Effector memory CD4-positive, alpha-beta T cell (primary cell): ENCODE measurements at regions not wholly inside any gene's neighbourhood (a gene's known extent, or its start where the extent isn't known, plus 50 kb on each side); places are given as distances from the start of the nearest gene placed in this dataset.

ENCODE experiments used
- DNase-seq, 3 donors: peaks; one replicate each; pipeline ENCODE4 v3.0.0-alpha.2; 2020
- H3K27ac ChIP-seq: 2 replicates; pipeline ENCODE4 v1.7.0; 2013; ENCODE audit warnings: mild to moderate bottlenecking, low read length, moderate library complexity; ENCODE audit not compliant: insufficient read depth, poor library complexity, severe bottlenecking
- H3K27me3 ChIP-seq: replicated peaks from 2 replicates; pipeline ENCODE4 v1.7.0; 2013; ENCODE audit warnings: mild to moderate bottlenecking, low read length; ENCODE audit not compliant: insufficient read depth, control insufficient read depth, poor library complexity, severe bottlenecking
- H3K36me3 ChIP-seq: 2 replicates; pipeline ENCODE4 v1.7.0; 2013; ENCODE audit warnings: mild to moderate bottlenecking, low read length, moderate library complexity; ENCODE audit not compliant: control insufficient read depth, insufficient read depth
- H3K4me1 ChIP-seq: 2 replicates; pipeline ENCODE4 v1.7.0; 2013; ENCODE audit warnings: low read length, mild to moderate bottlenecking; ENCODE audit not compliant: control insufficient read depth, insufficient read depth, poor library complexity, severe bottlenecking
- H3K4me3 ChIP-seq: 2 replicates; pipeline ENCODE4 v1.7.0; 2013; ENCODE audit warnings: low read length, low read depth, mild to moderate bottlenecking; ENCODE audit not compliant: insufficient read depth, poor library complexity, severe bottlenecking
- H3K9me3 ChIP-seq: 2 replicates; pipeline ENCODE4 v1.7.0; 2013; ENCODE audit warnings: mild to moderate bottlenecking, low read length, moderate library complexity; ENCODE audit not compliant: control insufficient read depth

- DNase-seq, result no peak
- no peak overlapping the region for H3K4me3 ChIP-seq
- H3K9me3 ChIP-seq, result no peaks in the 10 kb centered on the region
- no peaks in the 10 kb centered on the region for H3K4me1 ChIP-seq
- no peaks in the 10 kb centered on the region for H3K27me3 ChIP-seq
- H3K27ac ChIP-seq, result no peak overlapping the region
- H3K36me3 ChIP-seq, result no peaks in the 10 kb centered on the region
Observed at GRCh38 chr2:120926463-120927264, 191.0 kb downstream of the GLI2 start.

DNA sequence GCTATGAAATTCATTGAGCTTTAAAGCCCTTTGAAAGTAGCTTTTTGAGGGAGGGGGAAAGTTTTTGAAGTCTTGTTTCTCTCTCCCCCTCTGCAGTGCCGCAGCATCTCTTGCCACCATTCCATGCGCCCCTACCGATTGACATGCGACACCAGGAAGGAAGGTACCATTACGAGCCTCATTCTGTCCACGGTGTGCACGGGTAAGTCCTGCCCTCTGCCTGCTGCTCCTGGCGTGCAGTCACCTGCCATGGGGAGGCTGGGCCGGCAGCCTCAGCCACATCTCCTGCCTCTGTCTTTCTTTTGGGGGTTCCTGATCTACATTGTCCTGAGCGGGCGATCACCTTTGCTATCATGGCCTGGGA lies 191.6 kb downstream of the GLI2 start:
- no peaks in the 10 kb centered on the region for H3K36me3 ChIP-seq
- DNase-seq, result no peak
- no peaks in the 10 kb centered on the region for H3K27me3 ChIP-seq
- H3K4me3 ChIP-seq, result no peak overlapping the region
- no peaks in the 10 kb centered on the region for H3K4me1 ChIP-seq
- H3K27ac ChIP-seq, result no peak overlapping the region
- H3K9me3 ChIP-seq, result no peaks in the 10 kb centered on the region

GRCh38 chr2:120929829-120930228 lies 194.2 kb downstream of the GLI2 start:
- no peaks in the 10 kb centered on the region for H3K4me1 ChIP-seq
- H3K27ac ChIP-seq, result no peak overlapping the region
- H3K4me3 ChIP-seq, result no peak overlapping the region
- no peaks in the 10 kb centered on the region for H3K27me3 ChIP-seq
- no peaks in the 10 kb centered on the region for H3K9me3 ChIP-seq
- no peaks in the 10 kb centered on the region for H3K36me3 ChIP-seq
- DNase-seq, result no peak

GRCh38 chr2:120930236-120930635 lies 194.6 kb downstream of the GLI2 start:
- no peaks in the 10 kb centered on the region for H3K36me3 ChIP-seq
- DNase-seq, result no peak
- no peak overlapping the region for H3K4me3 ChIP-seq
- no peaks in the 10 kb centered on the region for H3K4me1 ChIP-seq
- H3K27me3 ChIP-seq, result no peaks in the 10 kb centered on the region
- H3K27ac ChIP-seq, result no peak overlapping the region
- no peaks in the 10 kb centered on the region for H3K9me3 ChIP-seq

GRCh38 chr2:120930864-120931263 lies 195.2 kb downstream of the GLI2 start:
- H3K4me1 ChIP-seq, result no peaks in the 10 kb centered on the region

GRCh38 chr2:120932472-120932871 lies 196.8 kb downstream of the GLI2 start:
- no peak for DNase-seq
- H3K4me1 ChIP-seq, result no peaks in the 10 kb centered on the region
- H3K9me3 ChIP-seq, result no peaks in the 10 kb centered on the region
- no peaks in the 10 kb centered on the region for H3K27me3 ChIP-seq
- no peaks in the 10 kb centered on the region for H3K36me3 ChIP-seq
- no peak overlapping the region for H3K27ac ChIP-seq
- H3K4me3 ChIP-seq, result no peak overlapping the region

More at GRCh38 chr2:120930864-120931263, 195.2 kb downstream of the GLI2 start:
- Histone ChIP-seq H3K9me3 (no peaks in the 10 kb centered on the region), H3K27me3 (no peaks in the 10 kb centered on the region), H3K27ac (no peak overlapping the region), H3K4me3 (no peak overlapping the region), H3K36me3 (no peaks in the 10 kb centered on the region)
- no peak for DNase-seq

GRCh38 chr2:120932881-120933280 lies 197.2 kb downstream of the GLI2 start:
- Histone ChIP-seq H3K9me3 (no peaks in the 10 kb centered on the region), H3K4me1 (no peaks in the 10 kb centered on the region), H3K27me3 (no peaks in the 10 kb centered on the region), H3K27ac (no peak overlapping the region), H3K4me3 (no peak overlapping the region), H3K36me3 (no peaks in the 10 kb centered on the region)
- no peak for DNase-seq

GRCh38 chr2:120933693-120934573 lies 198.3 kb downstream of the GLI2 start:
- DNase-seq, result no peak
- H3K27ac ChIP-seq, result no peak overlapping the region

DNA sequence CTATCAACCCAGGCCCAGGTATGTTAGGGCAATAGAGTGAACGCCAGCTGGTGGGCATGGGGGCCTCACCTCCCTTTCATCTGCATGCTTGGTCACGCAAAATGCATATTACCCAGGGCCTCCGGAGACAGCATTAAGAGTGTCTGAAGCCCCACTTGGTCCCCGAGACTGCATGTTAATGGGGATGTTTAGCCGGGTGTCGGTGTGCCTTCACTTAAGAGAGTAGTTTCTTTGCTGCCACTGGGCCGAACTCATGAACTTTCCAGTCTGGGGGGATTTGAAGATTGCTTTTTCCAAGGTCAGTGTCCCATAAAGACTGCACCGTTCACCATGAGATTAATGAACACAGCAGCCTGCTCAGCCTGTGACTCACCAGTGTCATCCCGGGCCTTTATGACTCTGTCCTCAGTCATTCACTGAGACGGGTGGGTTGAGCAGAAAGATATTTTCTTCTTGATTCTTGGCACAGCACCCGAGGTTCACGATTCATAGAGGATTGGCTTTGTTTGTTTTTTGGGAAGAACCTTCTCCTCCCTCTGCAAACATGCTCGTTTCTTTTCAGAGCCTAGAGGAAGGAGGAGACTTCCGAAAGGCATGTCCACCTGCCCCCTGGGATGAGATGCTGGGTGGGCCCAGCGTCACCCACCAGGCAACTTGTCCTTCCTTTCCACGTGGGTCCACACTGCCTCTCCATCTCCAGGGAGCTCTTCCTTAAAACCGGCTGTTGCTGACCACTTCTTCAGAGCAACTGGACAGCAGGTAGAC lies 199.1 kb downstream of the GLI2 start:
- Histone ChIP-seq H3K27me3 (no peaks in the 10 kb centered on the region), H3K9me3 (no peaks in the 10 kb centered on the region), H3K36me3 (no peaks in the 10 kb centered on the region), H3K4me1 (no peaks in the 10 kb centered on the region), H3K27ac (no peak overlapping the region), H3K4me3 (no peak overlapping the region)
- DNase-seq, result no peak

More at GRCh38 chr2:120933693-120934573, 198.3 kb downstream of the GLI2 start:
- Histone ChIP-seq H3K4me1 (no peaks in the 10 kb centered on the region), H3K27me3 (no peaks in the 10 kb centered on the region), H3K9me3 (no peaks in the 10 kb centered on the region), H3K4me3 (no peak overlapping the region), H3K36me3 (no peaks in the 10 kb centered on the region)
